ENCODE measurements at regions not wholly inside any gene's neighbourhood (a gene's known extent, or its start where the extent isn't known, plus 50 kb on each side); places are given as distances from the start of the nearest gene placed in this dataset.

- H3K9ac ChIP-seq (ENCODE audit: low read depth, low read length): peak overlapping the region; percentile 37
- ATAC-seq (ENCODE audit: low read depth) (no peak; the same call in 1 of the 2 replicates), DNase-seq (peak; percentile 75)
- no peak overlapping the region for H2AFZ ChIP-seq (replicated peaks; ENCODE audit: low read length, poor library complexity)
- H3K4me2 ChIP-seq (ENCODE audit: low read depth, low read length): peak overlapping the region; percentile 82
- TF ChIP-seq CEBPB (IDR thresholded peaks at IDR 0.05; ENCODE audit: low read depth, low read length) (peak; percentile 97), RAD21 (IDR thresholded peaks at IDR 0.05; ENCODE audit: low read length) (no peak), SMC3 (IDR thresholded peaks at IDR 0.05; ENCODE audit: low read depth, low read length) (0 out of 2 replicates have a peak, but pooled peaks have one; percentile 10), NFE2L2 (IDR thresholded peaks at IDR 0.05; ENCODE audit: low read depth, low read length) (no peak), POLR2A (IDR thresholded peaks at IDR 0.05; ENCODE audit: low read depth, low read length) (peak; percentile 71)
- peak overlapping the region; percentile 98 for H3K14ac ChIP-seq (replicated peaks; ENCODE audit: low read depth, low read length)
- peak overlapping the region; percentile 87 for H4K91ac ChIP-seq (ENCODE audit: insufficient read depth, low read depth, low read length)
- POLR2A ChIA-PET (ENCODE audit: unreplicated experiment): interaction anchor here (0.6 to 1.7 kb wide), 4 partner anchors 13 to 435 kb away, joined by 3 to 5 read pairs (median 4); no protein-coding TSS in a partner anchor
- H2AK9ac ChIP-seq (replicated peaks; ENCODE audit: low read depth, low read length, poor library complexity): no peak overlapping the region
- H3K23ac ChIP-seq (ENCODE audit: low read depth, low read length): peak overlapping the region; percentile 95; the same call in 1 of the 2 replicates
- peak overlapping the region; percentile 93 for H3K4ac ChIP-seq (ENCODE audit: low read depth, low read length)
- H2BK5ac ChIP-seq (ENCODE audit: low read depth, low read length, poor library complexity, severe bottlenecking): peak overlapping the region; percentile 100
- WGBS, 2 experiments (ENCODE audit: extremely low coverage in 2 of 2, insufficient read length in 1 of 2): no CpG with 5 or more reads among the region's 8 CpGs
- no peaks in the 10 kb centered on the region for H3K9me3 ChIP-seq (ENCODE audit: control insufficient read depth, insufficient read depth, low read length)
- peak overlapping the region; percentile 38 for H2AK5ac ChIP-seq (ENCODE audit: low read depth, low read length)
- intact Hi-C loops (cut with micrococcal nuclease) (loop anchor here (1.0 to 10.0 kb wide), 5 partner anchors 49 to 810 kb away; no protein-coding TSS in a partner anchor), dilution Hi-C loops (cut with HindIII; ENCODE audit: low sequenced_read_pairs, unreplicated experiment) (no loop called here), in situ Hi-C loops (cut with MboI; ENCODE audit: low sequenced_read_pairs) (loop anchor here (10.0 kb wide), 2 partner anchors 256 to 406 kb away; partner anchors contain the start of gene MEIS1)
- peak overlapping the region; percentile 93 for H4K5ac ChIP-seq (ENCODE audit: low read depth, low read length)
- H4K20me1 ChIP-seq (ENCODE audit: insufficient read depth, low read length): no peaks in the 10 kb centered on the region
- H3K4me1 ChIP-seq (ENCODE audit: control insufficient read depth, insufficient read depth, low read length): peaks cover 14% of the 10 kb centered on the region
- H2BK15ac ChIP-seq (ENCODE audit: low read depth, low read length): peak overlapping the region; percentile 67; the same call in 2 of the 3 replicates
- H3K27me3 ChIP-seq (ENCODE audit: control insufficient read depth, insufficient read depth, low read length): no peaks in the 10 kb centered on the region
- H2BK120ac ChIP-seq (ENCODE audit: low read depth, low read length): peak overlapping the region; percentile 97
- BruUV-seq (replicated peaks): TSS peak; percentile 97
- peak overlapping the region; percentile 99 for H3K18ac ChIP-seq (ENCODE audit: low read depth, low read length)
- H2BK20ac ChIP-seq (ENCODE audit: low read depth, low read length): peak overlapping the region; percentile 98
- no peaks in the 10 kb centered on the region for H3K36me3 ChIP-seq (ENCODE audit: control insufficient read depth, insufficient read depth, low read length)
- CTCF ChIA-PET: interaction anchor here (0.6 to 1.3 kb wide), 4 partner anchors 10 to 811 kb away, joined by 3 read pairs; no protein-coding TSS in a partner anchor
- peak overlapping the region; percentile 92 for H3K27ac ChIP-seq (ENCODE audit: insufficient read depth, low read length)
- H3K4me3 ChIP-seq (ENCODE audit: insufficient read depth, low read depth, low read length): peak overlapping the region; percentile 37; the same call in 1 of the 2 replicates
- peaks cover 0 to 8% of the 10 kb centered on the region in 2 experiments; a peak in 2 of 4 replicates for H3K79me1 ChIP-seq (ENCODE audit: low read depth in 1 of 2, low read length in 2 of 2)
- H4K8ac ChIP-seq (ENCODE audit: low read depth in 2 of 2, low read length in 2 of 2): peak overlapping the region; percentile 43 to 89
- H3K9me1 ChIP-seq (ENCODE audit: insufficient read depth, low read length): peaks cover 7% of the 10 kb centered on the region; the same call in 1 of the 2 replicates
- H3K56ac ChIP-seq (ENCODE audit: extremely low read depth, insufficient read depth, low read length): peak overlapping the region; percentile 95
These were observed 405.5 kb downstream of the MEIS1 start for GRCh38 chr2:66840321-66841002.

Measured in IMR-90 (cell line).